CD4-positive, alpha-beta T cell treated with Interleukin-17A for 4 hours (primary cell): ENCODE measurements at regions not wholly inside any gene's neighbourhood (a gene's known extent, or its start where the extent isn't known, plus 50 kb on each side); places are given as distances from the start of the nearest gene placed in this dataset.
A peak's percentile ranks its signal among the peaks of the same experiment; 100 is the strongest.

Experiments
- DNase-seq: peaks from one replicate; pipeline ENCODE4 v3.0.0-alpha.2; 2020; ENCODE audit warnings: mixed read lengths

- DNase-seq, result no peak
These were observed 1629.7 kb downstream of the NCAM2 start for GRCh38 chr21:22627911-22628310.

DNA sequence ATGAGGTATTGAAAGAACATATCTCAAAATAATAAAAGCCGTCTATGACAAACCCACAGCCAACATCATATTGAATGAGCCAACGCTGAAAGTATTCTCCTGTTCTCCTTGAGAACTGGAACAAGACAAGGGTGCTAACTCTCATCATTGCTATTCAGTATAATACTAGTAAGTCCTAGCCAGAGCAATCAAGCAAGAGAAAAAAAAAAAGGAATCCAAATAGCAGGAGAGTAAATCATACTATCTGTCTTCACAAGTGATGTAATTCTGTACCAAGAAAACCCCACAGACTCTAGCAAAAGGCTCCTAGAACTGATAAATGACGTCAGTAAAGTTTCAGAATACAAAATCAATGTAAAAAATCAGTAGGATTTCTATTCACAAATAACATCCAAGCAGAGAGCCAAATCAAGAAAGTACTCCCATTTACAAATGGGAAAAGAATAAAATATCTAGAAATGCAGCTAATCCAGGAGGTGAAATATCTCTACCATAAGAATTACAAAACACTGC, 1632.8 kb downstream of the NCAM2 start:
- DNase-seq, result no peak

DNA sequence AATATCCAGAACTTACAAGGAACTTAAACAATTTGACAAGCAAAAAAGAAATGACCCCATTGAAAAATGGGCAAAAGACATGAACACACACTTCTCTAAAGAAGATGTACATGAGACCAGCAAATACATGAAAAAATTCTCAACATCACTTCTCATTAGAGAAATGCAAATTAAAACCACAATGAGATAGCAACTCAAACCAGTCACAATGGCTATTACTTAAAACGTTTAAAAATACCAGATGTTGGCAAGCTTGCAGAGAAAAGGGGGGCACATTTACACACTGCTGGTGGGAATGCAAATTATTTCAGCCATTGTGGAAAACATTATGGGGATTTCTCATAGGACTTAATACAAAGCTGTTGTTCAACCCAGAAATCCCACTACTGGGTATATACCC, 1634.0 kb downstream of the NCAM2 start:
- DNase-seq, result no peak

DNA sequence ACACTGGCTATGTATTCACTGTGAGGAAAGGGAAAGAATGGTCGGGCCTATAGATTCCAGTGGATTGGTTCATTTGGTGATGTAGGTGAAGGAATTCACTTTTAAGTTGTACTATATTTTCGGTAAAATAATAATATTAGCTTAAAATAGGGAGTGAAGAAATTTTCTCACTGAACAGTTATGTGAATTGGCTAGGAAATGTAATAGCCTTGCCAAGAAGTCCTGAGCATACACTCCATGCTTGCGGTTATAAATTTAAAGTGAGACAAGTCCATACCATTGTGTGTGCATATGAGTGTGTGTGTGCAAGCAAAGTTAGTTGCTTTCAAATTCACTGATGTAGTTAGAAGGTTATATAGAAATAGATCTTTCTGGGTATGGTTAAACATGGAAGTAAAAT, 1651.0 kb downstream of the NCAM2 start:
- no peak for DNase-seq

- no peak for DNase-seq
These were observed 1652.0 kb downstream of the NCAM2 start for GRCh38 chr21:22650226-22650625.

GRCh38 chr21:22657781-22658180, 1659.6 kb downstream of the NCAM2 start:
- no peak for DNase-seq

DNA sequence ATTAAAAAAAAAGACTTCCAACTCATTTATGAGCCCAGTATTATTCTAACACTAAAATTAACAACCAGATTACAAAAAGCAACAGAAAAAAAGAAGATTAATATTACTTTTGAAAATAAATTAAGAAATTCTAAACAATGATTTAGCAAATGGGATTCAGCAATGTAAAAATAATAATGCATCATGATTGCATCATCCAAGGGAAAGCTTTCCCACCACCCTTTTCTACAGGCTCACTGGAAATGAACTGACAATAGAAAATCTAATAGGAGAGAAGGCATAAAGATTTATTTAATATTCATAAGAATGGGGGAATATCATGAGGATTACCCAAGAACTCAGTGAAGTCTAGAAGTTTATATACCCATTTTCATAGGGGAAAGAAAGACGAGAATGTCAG, 1671.9 kb downstream of the NCAM2 start:
- DNase-seq, result no peak

DNA sequence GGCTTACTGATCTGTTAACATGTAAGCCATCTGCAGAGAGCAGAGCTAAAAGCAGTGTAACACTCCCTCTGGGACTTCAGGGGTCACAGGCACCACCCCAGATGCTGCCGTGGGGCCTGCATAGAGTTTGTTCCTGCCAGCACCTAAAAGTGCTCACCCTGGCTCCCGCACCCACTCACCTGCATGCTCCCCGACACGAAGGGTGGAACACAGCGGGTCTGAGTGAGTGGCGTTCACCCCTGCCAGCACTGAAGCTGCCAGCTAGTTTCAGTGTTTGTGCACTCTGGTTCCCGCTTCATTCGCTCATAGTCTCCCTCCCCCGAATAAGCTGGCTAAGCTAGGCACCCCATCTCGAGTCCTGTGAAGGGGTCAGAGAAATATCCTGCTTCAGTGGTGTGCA, 1681.0 kb downstream of the NCAM2 start:
- no peak for DNase-seq

DNA sequence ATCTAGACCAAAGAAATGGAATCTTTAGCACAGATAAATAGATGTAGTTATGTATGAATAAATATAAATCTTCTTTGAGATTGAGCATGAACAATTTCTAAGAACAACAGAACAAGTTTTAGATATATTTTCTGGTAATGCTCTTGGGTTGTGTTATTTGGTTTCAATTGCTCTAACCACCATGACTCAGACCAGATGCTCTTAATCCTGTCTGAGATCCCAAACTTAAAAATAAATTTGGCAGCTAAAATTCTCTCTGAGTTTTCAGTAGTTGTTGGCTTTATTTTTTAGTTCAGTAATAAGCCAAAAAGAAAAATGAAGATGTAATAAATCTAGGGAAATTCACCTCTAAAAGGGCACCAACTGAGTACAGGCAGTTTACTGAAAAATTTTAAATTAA, 1693.4 kb downstream of the NCAM2 start:
- no peak for DNase-seq

- no peak for DNase-seq
These were observed 1705.3 kb downstream of the NCAM2 start for GRCh38 chr21:22703521-22703920.

GRCh38 chr21:22710721-22711120, 1712.5 kb downstream of the NCAM2 start:
- no peak for DNase-seq

DNA sequence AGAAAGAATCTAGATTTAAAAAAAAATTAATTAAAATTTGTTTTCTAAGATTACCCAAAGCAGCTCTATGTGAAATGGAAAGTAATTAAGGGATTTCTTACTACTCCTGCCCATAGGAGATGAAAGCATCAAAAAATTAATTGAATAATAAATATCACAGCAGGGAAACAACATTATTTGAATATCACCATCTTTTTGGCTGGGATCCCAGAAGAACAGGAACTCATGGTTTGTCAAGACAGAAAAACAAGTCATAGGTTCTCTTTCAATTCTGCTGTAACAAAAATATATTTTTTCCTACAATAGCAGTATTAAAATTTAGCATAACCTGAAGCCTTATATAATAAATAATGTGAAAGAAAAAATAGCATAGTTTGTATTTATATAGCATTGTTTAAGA, 1713.4 kb downstream of the NCAM2 start:
- DNase-seq, result no peak

GRCh38 chr21:22725436-22725835, 1727.2 kb downstream of the NCAM2 start:
- no peak for DNase-seq

DNA sequence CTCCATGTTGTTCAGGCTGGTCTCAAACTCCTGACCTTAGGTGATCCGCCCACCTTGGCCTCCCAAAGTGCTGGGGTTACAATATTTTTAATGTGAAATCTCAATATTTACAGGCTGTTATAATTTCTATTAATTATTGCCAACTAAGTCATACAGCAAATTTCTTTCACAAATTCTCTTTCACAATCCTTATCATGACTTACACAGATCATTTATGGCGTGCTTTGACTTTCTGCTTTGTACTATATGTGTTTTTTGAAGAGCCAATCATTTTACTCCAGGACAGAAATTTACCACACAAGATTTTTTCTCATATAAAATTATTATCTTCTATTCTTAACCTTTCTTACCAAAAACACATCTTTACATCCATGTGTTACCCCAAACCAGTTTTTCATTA, 1729.9 kb downstream of the NCAM2 start:
- no peak for DNase-seq

GRCh38 chr21:22743085-22743484, 1744.9 kb downstream of the NCAM2 start:
- DNase-seq, result no peak

DNA sequence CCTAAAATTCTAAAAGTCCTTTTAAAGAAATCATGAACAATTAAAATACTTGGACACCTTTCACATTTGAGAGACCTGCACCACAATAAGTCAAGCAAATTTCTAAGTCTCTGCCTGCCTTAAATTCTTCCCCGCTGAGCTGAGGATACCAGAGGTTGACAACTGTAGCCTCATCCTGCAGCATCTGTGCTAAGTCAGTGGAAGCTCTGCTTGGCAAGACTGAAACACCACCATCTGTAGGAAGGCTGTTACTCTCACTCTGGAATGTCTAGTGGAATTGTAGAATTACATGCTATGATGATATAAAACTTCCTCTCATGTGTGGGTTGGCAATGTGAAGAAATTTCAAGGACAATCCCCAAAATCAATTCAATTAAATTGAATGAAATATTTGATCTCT, 1756.5 kb downstream of the NCAM2 start:
- no peak for DNase-seq

- no peak for DNase-seq
These were observed 1760.3 kb downstream of the NCAM2 start for GRCh38 chr21:22758478-22758877.

DNA sequence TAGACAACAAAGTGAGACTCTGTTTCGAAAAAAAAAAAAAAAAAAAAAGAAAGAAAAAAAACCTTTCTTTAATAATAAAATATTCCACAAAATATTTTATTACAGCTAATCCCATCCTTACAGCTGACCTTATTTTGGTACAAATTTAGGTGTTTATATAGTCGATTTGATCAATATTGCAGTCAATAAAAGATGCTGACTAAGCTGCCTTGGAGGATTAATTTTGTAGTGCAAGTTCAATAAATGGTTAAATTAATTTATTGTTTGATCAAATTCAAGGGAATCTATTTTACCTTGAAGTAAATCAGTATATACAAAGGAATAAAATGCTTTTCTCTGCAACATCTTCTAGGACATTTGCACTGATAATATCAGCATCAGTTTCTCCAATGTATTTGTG, 1764.3 kb downstream of the NCAM2 start:
- no peak for DNase-seq

GRCh38 chr21:22763442-22763841, 1765.2 kb downstream of the NCAM2 start:
- no peak for DNase-seq

DNA sequence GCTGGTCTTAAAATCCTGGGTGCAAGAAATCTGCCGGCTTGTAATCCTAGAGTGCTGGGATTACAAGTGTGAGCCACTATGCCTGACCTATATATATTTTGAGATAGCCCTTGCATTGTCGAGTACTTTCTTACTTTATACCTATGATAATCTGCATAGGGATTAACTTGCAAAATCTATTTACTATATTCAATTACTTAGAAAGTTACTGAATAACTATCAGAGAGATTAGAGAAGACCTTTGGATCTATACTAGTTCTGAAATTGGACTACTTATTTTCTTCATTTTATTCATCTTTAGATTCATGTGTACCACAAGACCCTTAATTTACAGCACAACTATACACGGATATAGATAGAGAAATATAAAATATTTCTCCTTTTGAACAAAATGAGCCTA, 1766.0 kb downstream of the NCAM2 start:
- DNase-seq, result no peak

DNA sequence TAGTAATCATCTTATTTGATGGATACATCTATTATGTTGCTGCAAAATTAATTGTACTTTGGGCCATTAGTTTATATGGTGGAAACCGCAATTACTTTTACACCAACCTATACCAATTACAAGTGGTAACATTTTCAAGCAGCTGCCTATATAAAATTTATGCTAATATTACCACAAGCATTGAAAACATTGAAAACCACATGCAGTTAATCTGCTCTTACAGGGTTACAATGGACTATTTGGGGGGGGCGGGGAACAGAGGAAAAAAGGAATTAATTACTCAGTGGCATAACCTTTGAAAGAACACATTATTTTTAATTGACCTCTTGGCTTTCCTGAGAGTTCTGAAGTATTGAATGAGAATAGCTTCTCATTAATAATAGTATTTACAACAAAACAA, 1793.2 kb downstream of the NCAM2 start:
- no peak for DNase-seq

DNA sequence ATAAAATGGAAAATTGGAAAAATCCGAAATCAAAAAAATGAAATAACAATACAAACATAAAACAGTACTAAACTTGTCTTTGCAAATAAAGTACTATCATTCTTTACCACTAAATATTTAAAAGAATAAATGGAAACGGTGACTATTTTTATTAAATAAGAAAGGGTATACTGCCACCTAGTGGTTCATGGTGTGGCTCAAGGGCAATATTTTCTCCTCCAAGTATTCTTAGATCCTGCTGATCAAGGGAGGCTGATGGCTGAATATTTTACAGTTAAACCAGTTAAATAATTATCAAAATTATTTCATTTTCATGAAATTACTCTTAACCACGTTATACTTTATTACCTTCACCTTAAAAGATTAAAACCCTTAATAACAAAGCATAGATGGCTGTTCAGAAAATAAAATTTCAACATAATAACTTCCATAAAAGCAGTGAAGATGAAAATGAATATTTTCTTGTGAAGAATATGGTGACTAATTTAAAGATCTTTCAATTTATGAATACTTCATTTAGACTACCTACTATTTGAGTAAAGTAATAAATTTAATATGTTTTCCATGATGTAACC, 1793.9 kb downstream of the NCAM2 start:
- peak; percentile 7 for DNase-seq

DNA sequence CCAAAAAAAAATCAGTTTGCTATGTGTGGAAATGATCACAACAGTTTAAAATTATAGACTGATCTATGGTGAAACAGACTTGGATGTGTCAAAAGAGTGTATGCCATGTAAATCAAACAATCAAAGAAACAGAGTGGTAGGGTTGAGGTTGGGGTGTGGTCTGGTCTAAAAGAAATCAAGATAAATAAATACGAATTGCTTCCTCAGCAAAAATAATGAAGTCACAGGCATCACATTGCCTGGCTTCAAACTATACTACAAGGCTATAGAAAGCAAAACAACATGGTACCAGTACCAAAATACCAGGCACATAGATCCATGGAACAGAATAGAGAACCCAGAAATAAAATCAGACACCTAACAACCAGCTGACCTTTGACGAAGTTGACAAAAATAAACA, 1796.9 kb downstream of the NCAM2 start:
- no peak for DNase-seq

- DNase-seq, result no peak
These were observed 1797.4 kb downstream of the NCAM2 start for GRCh38 chr21:22795644-22796043.

GRCh38 chr21:22796147-22796546, 1797.9 kb downstream of the NCAM2 start:
- DNase-seq, result no peak

DNA sequence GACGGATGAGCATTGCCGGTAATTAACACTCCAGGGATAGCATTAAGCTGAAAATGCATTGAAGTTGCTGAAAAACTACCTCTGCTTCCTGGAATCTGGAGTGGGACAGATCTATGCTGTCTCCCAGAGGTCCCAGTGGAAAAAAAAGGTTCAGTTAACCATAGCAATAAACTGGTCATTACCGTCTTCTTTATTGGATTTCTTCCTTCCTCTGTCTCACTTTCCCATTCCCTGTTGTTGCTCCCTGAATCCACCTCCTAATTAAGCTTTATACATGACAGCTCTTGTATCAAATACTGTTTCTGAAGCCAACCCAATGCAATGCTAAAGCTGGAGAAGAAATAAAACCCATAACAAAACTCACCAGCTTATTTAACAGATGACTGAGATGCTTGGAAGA, 1805.9 kb downstream of the NCAM2 start:
- no peak for DNase-seq
